IMR-90 (cell line): ENCODE measurements at regions not wholly inside any gene's neighbourhood (a gene's known extent, or its start where the extent isn't known, plus 50 kb on each side); places are given as distances from the start of the nearest gene placed in this dataset.

Experiments used
- CEBPB ChIP-seq: IDR thresholded peaks from 2 replicates; pipeline ENCODE4 v1.6.1; 2012; ENCODE audit warnings: low read depth, low read length, improper control_type of control experiment
- MAZ ChIP-seq: IDR thresholded peaks from 2 replicates; pipeline ENCODE4 v1.6.1; 2012; ENCODE audit warnings: low read depth, mild to moderate bottlenecking, low read length, improper control_type of control experiment, moderate library complexity, borderline replicate concordance
- MXI1 ChIP-seq: IDR thresholded peaks from 2 replicates; pipeline ENCODE4 v1.6.1; 2012; ENCODE audit warnings: low read depth, mild to moderate bottlenecking, low read length, moderate library complexity, borderline replicate concordance
- POLR2A ChIP-seq: IDR thresholded peaks from 2 replicates; pipeline ENCODE4 v1.6.1; 2012; ENCODE audit warnings: mild to moderate bottlenecking, low read depth, low read length
- RCOR1 ChIP-seq: IDR thresholded peaks from 2 replicates; pipeline ENCODE4 v1.6.1; 2012; ENCODE audit warnings: mild to moderate bottlenecking, low read length, improper control_type of control experiment; ENCODE audit not compliant: insufficient replicate concordance
- RFX5 ChIP-seq: IDR thresholded peaks from 2 replicates; pipeline ENCODE4 v1.8.0; 2012; ENCODE audit warnings: low read depth, mild to moderate bottlenecking, low read length, moderate library complexity
- SMC3 ChIP-seq: fragments of 150-350 bp; IDR thresholded peaks from 2 replicates; pipeline ENCODE4 v1.6.1; 2016; ENCODE audit warnings: low read depth, mild to moderate bottlenecking, antibody characterized with exemption, low read length, moderate library complexity
- TF ChIP-seq, protein P1 (sequence below): conservative IDR thresholded peaks from 2 replicates; pipeline ENCODE4 v1.5.1; 2012; ENCODE audit warnings: mild to moderate bottlenecking, low read depth, low read length, improper control_type of control experiment

DNA sequence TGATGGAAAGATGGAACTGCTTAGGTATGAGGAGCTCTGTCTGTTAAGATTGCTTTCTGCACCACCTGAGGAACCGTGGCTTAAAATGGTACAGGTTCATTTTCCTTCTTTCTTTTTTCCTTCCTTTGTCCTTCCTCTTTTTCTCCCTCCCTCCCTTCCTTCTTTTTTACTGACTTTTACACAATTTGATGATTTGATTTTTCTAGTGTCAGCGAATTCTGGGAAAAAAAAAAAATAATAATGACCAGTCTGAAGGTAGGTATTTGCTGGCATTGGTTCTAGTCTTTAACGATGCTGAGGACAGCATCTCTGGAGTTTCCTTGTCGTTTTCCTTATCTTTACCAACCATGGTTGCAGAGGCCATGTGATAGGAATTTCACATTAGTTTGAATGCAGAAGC lies 613.5 kb downstream of the EDEM1 start:
- TF ChIP-seq, protein P1, sequence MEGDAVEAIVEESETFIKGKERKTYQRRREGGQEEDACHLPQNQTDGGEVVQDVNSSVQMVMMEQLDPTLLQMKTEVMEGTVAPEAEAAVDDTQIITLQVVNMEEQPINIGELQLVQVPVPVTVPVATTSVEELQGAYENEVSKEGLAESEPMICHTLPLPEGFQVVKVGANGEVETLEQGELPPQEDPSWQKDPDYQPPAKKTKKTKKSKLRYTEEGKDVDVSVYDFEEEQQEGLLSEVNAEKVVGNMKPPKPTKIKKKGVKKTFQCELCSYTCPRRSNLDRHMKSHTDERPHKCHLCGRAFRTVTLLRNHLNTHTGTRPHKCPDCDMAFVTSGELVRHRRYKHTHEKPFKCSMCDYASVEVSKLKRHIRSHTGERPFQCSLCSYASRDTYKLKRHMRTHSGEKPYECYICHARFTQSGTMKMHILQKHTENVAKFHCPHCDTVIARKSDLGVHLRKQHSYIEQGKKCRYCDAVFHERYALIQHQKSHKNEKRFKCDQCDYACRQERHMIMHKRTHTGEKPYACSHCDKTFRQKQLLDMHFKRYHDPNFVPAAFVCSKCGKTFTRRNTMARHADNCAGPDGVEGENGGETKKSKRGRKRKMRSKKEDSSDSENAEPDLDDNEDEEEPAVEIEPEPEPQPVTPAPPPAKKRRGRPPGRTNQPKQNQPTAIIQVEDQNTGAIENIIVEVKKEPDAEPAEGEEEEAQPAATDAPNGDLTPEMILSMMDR: no peak
- TF ChIP-seq POLR2A (no peak), RFX5 (no peak), SMC3 (no peak), RCOR1 (no peak), MXI1 (no peak), MAZ (no peak), CEBPB (no peak)
